Testis (tissue), 2 donors: ENCODE measurements at regions not wholly inside any gene's neighbourhood (a gene's known extent, or its start where the extent isn't known, plus 50 kb on each side); places are given as distances from the start of the nearest gene placed in this dataset.

Experiments used
- POLR2A ChIP-seq: fragments of 450-650 bp; IDR thresholded peaks from one replicate; pipeline ENCODE4 v1.6.1; 2017; ENCODE audit warnings: antibody characterized with exemption, mild to moderate bottlenecking, moderate library complexity
- TF ChIP-seq, protein P1 (sequence below), 3 experiments: fragments of 450-650 bp in 2 of 3; fragments of 200-600 bp in 1 of 3; sonication (generic) in 1 of 3; IDR thresholded peaks; one replicate each; pipeline ENCODE4 v1.5.1; 2016 to 2019; ENCODE audit warnings: antibody characterized with exemption in 3 of 3, mild to moderate bottlenecking in 2 of 3, moderate library complexity in 1 of 3

DNA sequence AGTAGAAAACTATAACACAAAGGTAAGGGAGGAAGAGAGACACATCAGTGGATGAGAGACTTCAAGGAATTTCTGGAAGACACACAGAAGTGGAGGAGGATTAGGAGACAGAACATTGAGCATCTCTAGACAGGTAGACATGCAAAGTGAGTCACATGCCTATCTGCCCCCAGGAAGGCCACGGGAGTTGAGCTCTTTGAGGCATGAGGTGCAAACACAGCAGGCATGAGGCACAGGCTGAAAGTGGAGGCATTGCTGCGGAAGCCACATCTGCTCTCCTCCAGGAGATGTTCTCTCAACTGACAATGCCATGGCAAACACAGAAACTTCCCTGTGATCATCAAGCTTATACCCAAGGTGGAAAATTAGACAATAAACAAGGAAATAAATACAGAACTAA is 481.6 kb upstream of the MYT1L start:
- TF ChIP-seq POLR2A = no peak
- TF ChIP-seq, protein P1, sequence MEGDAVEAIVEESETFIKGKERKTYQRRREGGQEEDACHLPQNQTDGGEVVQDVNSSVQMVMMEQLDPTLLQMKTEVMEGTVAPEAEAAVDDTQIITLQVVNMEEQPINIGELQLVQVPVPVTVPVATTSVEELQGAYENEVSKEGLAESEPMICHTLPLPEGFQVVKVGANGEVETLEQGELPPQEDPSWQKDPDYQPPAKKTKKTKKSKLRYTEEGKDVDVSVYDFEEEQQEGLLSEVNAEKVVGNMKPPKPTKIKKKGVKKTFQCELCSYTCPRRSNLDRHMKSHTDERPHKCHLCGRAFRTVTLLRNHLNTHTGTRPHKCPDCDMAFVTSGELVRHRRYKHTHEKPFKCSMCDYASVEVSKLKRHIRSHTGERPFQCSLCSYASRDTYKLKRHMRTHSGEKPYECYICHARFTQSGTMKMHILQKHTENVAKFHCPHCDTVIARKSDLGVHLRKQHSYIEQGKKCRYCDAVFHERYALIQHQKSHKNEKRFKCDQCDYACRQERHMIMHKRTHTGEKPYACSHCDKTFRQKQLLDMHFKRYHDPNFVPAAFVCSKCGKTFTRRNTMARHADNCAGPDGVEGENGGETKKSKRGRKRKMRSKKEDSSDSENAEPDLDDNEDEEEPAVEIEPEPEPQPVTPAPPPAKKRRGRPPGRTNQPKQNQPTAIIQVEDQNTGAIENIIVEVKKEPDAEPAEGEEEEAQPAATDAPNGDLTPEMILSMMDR (IDR thresholded peaks at IDR 0.05) = no peak
